8988T (cell line): ENCODE measurements at regions not wholly inside any gene's neighbourhood (a gene's known extent, or its start where the extent isn't known, plus 50 kb on each side); places are given as distances from the start of the nearest gene placed in this dataset.
"Not testable (repeated sequence)": the region's sequence is repeated elsewhere in the genome, so short reads cannot be mapped to it uniquely, and the experiment has no call there.

Experiments
- DNase-seq: peaks from one replicate; pipeline ENCODE4 v3.0.0; 2011

DNA sequence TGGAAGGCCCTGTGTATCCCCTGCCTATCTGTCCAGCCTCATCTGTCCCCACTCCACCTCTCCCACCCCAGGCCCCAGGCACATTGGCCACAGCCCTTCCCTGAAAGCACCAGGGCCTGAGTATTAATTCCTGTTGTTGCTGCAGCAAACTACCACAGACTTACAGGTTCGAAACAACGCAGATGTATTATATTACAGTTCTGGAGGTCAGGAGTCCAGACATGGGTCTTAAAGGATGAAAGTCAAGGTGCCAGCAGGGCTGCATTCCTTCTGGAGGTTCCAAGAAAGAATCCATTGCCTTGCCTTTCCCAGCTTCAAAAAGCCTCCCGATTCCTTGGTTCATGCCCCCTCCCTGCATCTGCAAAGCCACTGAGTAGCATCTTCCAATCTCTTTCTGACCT is 78.7 kb upstream of the LAPTM4A start:
- DNase-seq, result no peak

DNA sequence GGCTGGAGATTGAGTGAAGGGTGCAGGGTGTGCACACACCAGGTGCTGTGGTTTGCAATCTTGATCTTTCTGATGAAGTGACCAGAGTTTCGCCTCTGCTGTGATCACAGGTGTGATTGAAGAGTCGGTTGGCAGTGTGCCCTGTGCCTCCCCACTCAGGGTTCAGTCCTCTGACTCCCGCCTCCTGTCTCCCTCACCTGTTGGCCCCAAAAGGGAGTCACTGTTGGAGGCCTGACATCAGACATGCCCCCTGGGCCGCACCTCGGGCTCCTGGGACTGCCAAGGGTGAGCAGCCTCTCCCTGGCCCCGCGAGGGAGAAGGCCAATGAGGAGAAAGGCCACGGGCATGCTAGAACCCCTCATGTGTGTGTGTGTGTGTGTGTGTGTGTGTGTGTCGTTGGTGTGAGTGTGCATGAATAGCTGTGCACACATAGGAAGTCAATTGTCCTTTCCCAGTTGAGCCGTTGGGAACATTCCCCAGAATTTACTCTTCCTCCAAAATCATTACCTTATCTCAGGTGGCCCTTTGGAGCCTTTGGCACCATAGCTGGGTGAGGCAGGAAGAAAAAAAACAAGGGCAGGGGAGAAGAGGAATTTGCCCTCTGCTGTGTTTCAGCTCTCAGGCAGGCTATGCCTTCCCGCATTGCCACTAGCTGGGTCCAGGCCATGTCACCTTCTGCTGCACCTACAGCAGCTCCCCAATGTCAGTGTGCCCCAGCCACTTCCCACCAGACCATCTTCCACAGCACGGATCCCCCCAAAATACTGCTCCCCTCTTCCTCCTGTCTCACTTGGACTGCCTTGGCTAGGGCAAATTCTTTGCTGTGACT is 78.1 kb upstream of the LAPTM4A start:
- DNase-seq, result no peak

DNA sequence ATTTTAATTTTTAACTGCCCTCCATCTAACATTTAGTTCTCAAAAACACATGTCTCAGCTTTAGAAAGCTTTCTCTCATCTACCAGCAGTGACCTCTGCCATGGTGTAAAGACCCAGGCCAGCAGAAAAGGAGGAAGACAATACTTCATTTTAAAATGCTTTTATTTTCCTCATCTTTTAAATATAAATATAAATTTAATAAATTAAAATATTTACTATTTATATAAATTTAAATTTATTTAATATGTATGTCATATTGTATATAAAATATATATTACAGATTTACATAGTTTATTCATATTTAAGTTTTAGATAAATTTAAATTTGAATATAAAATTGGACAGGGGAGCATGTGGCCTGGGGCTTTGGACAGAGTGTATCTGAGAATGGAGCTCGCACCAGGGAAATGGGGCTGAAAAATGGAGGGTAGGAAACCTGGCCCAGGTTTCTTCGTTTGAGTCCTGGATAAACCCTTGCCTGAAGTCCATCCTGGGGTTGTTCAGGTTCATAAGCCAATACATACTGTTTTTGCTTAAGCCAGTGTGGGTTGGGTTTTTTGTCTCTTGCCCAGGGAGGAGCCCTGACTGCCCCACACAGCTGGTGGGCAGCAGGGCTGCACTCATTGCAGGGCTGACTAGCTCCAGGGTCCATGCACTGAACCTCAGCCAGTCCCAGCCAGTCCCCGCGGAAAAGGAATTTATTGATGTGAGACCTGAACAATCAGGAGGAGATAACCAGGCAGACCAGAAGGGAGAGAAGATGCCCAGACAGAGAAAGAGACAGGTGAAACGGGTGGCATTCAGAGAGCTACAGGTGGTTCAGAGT is 77.3 kb upstream of the LAPTM4A start:
- no peak for DNase-seq

DNA sequence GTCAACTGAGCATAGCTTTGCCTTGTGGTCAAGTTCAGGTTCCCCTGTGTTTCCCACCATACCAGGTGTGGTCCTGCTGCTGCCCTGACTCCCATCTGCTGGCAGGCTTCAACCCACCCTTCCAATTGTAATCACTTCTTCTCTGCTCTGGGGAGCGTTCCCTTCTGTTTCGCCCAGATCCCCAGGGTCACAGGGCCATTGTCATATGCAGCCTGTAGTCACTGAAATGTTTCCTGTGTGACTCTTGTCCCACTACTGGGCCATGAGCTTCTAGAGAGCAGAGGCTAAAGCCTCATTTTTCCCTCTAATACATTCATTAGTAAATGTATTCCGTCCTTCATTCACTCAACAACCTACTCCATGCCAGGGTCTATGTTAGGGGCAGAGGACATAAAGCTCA is 75.0 kb upstream of the LAPTM4A start:
- no peak for DNase-seq

DNA sequence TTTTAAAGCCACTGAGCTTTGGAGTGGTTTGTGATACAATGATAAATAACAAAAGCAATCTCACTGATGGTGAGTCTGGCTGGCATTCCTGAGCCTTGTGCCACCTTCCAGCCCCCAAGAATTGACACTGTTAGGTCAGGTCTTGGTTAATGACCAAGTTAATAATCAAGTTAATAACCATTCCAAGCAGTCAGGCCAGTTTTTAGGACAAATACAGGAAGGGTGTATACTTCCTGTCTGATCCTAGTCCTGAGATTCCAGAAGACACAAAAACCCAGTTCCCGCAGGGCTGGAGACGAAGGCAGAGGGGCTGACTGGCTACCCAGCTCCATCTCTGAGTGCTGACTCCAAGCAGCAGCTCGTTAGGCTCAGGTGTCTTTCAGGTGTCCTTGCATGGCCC is 74.6 kb upstream of the LAPTM4A start:
- DNase-seq, result no peak

DNA sequence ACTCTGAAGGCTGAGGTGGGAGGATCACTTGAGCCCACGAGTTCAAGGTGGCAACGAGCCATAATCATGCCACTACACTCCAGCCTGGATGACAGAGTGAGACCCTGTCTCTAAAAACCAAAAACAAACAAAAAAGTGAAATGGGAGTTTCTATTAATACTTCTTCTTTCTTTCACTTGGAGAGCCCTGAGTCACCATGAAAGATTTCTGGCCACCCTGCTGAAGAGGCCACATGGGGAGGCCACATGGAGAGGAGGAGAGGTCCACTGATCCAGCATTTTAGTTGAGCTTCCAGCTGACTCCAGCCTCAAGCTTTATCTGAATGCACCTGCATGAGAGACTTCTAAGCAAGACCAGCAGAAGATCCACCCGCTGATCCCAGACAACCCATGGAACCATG is 74.2 kb upstream of the LAPTM4A start:
- DNase-seq, result no peak

DNA sequence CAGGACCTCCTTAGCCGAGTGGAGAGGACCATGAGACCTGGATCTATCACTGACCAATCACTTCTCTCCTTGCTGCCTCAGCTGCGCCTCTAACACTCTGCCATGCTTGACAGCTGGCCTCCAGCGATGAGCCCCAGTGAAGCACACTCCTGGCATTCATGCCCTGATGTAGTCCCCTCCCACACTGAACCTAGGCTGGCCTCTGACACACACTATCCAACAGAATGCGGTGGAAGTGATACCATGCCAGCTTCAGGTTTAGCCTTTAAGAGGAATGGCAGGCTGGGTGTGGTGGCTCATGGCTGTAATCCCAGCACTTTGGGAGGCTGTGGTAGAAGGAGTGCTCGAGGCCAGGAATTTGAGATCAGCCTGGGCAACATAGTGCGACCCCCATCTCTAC is 73.7 kb upstream of the LAPTM4A start:
- no peak for DNase-seq

DNA sequence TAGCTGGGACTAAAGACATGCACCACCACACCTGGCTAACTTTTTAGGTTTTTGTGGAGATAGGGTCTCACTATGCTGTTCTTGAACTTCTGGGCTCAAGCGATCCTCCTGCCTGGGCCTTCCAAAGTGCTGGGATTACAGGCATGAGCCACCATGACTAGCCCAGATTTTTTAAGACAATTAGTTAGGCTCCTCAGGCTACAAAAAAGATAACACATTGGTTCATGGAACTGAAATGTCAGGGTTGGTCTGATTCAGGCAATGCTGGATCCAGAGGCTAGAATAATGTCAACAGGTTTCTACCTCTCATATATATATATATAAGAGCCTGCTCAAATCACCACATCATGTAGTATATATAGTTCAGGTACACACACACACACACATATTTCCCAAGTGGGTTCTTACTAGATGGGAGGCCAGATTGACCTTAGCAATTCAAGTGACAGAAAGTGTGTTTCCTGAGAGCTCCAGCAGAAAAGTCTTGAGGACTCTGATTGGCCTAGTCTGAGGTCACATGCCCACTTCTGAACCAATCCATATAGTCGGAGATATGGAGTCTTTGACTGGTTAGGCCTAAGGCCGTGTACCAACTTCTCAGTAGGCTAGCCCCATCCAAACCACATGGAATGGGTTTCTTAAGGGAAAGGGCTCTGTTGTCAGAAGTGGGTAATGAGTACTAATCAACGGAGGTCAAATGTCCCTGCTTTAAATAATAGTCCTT is 72.6 kb upstream of the LAPTM4A start:
- DNase-seq, result no peak

DNA sequence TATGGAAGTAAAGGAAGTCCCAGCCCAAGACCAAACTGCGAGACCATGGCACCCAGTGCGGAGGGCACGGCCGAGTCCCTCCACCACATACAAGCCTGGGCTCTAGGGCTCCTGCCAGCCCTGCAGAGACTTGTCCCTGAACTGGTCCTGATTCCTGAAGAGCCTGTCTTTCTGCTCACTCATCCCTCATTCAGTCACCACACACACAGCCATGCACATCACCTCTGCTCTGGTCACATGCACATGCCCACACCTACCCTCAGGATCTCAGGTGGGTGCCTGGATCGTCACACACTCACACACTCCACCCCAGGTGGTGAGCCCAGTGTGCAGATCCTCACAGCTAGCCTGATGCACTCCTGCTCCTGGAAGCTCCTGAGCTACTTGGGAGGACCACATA is 71.4 kb upstream of the LAPTM4A start:
- DNase-seq, result no peak

DNA sequence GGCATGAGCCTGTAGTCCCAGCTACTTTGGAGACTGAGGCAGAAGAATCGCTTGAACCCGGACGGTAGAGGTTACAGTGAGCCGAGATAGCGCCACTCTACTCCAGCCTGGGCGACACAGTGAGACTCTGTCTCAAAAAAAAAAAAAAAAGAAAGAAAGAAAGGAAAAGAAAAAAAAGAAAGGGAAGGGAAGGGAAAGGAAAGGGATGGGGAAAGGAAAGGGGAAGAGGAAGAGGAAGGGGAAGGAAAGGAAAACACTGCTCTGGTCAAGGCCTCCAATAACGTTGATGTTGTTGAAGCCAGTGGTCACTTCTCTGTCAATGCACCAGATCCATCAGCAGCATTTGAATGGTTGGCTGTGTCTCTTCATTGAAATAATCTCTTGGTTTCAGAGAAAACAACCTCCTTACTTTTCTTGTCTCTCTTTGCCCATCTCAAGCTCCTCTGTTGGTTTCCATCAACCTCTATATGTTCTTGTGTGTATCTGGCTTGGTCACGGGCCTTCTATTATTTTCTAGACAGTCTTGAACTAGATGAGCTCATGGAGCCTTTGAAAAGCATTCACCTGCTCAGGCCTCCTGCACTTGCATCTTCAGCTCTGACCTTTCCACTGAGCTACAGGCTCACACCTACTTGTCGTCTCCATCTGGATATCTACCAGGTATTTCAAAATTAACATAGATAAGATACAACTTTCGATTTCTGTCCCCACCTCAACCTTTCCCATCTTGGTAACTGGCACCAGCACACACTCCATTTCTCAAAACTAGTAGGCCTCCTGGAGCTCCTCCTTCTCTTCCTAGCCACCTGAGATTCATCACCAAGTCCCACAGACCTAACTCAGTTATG is 69.4 kb upstream of the LAPTM4A start:
- no peak for DNase-seq

DNA sequence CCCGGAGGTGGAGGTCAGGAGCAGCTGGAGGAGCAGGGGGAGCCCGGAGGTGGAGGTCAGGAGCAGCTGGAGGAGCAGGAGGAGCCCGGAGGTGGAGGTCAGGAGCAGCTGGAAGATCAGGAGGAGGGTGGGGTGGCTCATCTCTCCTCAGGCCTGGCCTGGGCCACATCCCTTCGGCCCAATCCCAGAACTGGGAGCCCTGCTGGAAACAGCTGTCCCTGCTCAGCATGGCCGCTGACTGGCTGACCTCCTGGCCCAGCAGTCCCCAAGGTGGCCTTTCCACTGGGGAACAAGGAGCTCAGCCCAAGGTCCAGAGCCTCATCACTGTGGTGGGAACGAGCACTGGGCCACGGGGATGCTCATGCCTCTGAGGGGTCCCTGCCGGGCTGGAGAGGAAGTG is 66.6 kb upstream of the LAPTM4A start:
- DNase-seq, result no peak

DNA sequence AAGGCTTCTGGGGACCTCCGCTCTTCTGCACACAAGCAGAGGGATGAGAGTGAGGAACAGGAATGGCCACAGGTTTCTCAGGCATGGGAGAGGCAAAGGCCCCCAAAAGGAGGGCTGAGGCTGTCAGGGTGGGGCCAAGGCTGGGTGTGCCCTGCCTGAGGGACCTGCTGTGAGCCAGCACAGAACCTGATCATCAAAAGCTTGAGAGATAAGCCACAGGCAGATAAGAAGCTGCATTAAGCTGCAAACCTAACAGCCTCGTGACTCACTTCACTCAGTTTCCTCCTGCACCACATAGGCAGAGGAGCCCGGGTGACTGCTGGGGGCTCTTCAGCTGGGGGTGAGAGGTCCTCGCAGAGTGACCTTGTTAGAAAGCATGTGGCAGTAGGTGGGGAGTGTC is 64.5 kb upstream of the LAPTM4A start:
- no peak for DNase-seq

DNA sequence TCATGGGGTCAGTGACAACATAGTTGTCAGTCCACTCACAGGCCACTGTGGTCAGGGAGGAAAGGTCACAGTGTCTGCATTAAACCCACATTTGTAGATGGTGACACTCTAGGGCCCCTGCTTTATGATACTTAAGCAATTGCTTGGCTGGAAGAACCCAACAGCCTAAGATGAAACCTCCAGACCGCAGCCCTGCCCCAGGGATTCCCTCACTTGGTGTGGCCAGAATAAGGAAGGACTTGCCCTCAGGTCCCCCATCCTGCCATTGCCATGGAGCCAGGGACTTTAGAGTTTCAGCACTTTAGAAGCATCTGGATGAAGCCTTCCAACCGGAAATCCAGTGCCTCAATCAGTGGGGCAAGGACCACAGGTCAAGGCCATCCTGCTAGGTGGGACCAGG is 63.9 kb upstream of the LAPTM4A start:
- DNase-seq, result no peak

DNA sequence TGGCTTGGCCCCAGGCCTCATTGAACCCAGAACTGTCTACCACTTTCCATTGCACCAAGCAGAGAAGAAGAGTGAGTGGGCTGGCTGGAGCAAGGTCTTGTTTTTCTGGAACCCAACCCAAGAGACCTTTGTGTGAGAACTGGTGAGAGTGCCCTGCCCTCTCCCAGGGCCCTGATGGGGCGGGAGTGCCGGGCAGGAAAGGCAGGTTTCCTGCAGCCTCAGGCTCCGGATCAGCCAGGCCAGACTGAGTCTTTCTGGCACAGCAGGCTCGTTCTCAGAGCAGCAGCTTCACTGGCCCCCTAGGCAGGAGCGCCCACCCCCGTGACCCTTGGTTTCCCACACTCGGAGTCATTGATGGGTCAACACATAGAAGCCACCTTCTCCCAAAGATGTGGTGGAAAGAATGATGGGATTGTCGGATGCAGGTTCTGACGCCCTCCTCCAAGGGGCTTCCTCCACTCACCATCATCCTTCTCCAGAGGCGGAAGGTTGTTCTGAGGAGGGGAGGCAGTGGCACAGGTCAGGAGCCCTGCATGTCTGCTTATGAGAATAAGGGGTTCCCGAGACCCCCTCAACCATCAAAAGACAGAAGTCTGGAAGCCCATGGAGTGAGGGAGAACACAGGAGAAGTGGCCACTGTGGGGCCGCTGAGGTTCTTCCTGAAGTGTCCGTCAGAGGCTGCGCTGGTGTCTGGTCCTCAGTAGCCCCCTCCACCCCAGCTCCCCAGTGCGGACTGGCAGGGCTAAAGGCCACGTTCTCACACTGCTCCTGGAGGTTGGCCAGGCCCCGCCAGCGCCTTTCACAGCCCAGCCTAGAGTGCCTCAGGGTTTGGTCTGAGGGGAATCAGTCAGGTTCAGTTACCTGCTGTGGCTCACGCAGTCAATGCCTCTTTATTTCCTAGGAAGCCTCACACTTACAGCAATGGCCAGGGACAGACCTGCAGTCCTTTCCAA is 62.8 kb upstream of the LAPTM4A start:
- no peak for DNase-seq

DNA sequence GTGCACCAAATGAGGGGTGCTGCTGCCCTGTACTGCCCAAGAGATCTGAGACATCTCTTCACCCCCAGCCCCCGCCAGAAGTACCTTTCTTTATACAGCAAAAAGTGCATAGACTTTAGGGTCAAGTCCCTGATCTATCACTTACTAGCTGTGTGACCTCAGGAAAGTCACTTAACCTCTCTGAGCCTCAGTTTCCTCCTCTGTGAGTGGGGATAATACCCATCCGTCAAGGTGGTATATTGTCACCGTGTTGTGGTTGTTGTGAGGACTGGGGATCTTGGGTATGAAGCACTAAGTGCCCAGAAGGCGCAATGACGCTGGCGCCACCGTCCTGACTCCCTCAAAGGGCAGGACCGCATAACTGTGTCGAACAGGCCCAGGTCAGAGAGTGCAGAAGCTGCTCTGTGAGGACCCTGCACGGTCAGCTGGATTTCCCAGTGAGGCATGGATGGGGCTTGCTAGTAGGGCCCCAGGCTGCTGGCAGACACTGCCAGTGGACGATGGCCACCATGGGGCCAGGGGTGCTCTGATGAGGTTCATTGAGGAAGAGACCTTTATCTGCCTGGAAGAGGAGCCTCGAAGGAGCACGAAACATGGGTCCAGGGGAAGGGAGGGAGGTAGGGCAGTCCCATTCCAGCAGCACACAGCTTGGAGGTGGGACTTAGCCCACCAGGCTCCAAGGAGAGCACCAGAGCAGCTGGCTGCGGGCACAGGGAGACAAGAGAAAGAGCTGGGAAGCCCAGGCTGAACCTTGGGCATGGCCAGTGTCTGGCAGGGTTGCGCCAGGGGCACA is 61.8 kb upstream of the LAPTM4A start:
- no peak for DNase-seq

DNA sequence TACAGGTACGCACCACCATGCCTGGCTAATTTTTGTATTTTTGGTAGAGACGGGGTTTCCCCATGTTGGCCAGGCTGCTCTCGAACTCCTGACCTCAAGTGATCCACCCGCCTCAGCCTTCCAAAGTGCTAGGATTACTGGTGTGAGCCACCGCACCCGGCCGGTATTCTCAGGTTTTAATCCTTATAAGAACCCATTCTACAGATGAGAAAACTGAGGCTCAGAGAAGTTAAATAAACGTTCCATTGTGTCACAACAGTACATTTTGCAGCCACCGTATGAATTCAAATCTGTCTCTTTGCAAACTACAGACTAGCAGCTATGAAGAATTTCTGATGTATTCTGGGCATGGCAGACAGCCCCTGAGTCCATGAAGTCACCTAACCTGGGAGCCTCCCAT is 60.9 kb upstream of the LAPTM4A start:
- not testable (repeated sequence) for DNase-seq

DNA sequence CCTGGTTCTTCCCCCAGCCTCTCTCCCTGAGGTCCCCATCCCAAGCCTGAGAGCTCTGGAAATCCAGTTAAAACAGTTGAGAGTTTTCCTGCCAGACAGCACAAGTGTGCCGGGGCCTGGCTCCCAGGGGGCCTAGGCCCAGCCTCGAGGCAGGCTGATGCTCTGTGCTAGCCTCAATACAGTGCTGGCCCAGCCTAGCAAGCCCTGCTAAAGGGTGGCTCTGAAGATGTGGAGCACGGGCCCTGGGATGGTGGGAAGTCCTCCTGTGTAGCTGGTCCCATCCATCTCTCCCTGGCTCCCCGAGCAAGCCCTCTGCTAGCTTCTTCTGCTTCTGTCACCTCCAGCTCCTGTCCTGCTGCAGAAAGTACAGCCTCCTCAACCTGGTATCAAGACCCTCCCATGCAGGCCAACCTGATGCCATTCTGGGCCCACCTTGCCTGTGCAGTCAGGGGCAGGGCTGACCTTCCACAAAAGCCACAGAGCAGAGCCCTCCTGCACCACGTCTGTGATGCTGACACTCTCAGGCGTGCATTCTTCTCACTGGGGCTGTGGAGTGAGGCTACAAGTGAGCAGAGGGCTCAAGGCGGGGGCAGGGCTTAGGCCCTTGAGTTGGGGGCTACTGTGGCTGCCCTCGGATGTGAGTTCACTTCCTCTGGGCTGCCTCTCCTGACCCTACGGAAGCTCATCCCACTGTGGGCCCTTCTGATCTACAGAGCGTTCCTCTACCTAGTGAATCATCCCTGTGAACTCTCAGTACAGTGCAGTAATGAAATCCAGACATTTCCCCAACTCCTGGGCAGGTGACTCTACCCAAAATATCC is 60.1 kb upstream of the LAPTM4A start:
- no peak for DNase-seq

DNA sequence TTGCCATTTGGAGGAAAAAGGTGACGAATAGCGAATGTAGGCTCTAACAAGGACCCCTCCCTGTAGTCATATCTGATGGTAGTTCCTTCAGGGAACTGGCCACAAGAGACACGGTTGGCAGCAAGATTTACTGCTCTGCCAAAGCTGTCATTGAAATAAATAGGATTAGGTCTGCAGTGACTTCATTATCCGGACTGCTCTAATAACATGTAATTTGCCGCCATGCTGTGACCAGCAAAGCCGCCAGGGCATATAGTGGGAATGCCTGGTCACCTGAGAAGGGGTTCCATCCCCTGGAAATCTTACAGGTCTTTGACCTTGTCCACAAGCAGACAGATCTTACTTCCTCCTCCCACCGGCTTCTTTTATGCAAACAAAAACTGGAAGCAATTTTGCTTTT is 59.4 kb upstream of the LAPTM4A start:
- DNase-seq, result no peak

DNA sequence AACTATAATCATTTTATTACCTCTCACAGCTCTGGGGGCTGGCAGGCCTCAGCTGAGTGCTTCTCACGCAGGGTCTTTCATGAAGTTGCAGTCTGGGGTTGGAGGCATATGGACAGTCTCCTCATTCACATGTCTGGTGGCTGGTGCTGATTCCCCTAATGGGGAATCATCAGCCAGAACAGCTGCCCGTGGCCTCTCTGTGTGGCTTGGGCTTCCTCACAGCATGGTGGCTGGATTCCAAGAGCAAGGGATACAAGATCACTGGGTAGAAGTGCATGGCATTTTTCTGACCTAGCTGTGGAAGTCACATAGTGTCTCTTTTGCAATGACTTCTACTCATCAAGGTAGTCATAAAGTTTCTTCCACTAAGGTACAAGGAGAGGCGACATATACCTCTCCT is 59.0 kb upstream of the LAPTM4A start:
- DNase-seq, result no peak
